ENCODE measurements at regions not wholly inside any gene's neighbourhood (a gene's known extent, or its start where the extent isn't known, plus 50 kb on each side); places are given as distances from the start of the nearest gene placed in this dataset.

DNA sequence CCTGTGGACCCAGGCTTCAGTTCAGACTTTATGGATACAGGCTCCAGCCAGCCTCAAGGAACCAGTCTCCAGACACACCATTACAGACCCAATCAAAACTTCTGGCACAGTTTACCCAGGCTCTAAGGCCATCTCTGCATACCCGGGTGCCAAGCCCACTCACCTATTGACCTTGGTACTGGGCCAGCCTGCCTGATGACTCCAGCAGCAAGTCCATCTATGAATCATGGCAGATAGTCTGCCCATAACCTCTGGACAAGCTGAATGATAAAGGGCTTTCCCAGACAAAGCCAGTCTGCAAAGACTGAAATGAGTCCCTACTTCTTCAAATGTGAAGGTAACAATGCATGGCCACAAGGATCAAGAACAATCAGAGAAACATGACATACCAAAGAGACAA is 1327.1 kb upstream of the C9orf72 start:
- intact Hi-C loops (cut with micrococcal nuclease) = no loop called here

DNA sequence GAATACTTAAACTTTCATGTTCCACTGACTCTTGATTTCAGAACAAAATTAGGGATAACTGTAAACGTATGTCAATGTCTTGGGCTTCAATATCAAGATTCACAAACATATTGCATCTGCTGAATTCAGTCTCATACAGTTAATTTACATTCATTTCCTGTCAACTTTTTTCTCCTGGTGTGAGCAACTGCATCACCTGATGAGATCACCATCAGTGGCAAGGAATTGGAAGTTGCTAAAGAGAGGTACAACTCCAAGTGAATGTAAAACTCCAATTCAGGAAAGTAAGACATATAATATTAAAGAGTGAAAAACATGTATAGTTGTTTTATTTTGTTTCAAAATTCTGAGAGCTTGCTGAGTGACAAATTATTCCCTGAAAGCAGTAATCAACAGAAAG is 1336.2 kb upstream of the C9orf72 start:
- intact Hi-C loops (cut with micrococcal nuclease) = no loop called here

DNA sequence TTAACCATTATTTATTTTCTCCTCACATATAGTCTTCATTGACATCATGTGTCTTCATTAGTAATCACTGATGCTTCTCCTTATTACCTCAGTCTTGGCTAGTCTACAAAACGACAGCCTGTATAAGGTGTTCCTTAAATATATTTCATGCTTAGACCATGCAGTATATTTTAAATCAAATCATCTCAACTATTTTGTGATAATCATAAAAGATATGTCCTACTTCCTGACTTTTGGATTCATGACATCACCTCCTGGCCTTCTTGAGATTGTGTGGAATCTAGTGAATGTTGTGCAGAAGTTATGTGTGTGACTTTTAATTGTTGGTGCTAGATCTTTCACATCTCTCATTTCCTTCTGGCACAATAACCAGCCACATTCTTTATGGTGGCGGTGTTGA is 1339.3 kb upstream of the C9orf72 start:
- intact Hi-C loops (cut with micrococcal nuclease) = no loop called here

DNA sequence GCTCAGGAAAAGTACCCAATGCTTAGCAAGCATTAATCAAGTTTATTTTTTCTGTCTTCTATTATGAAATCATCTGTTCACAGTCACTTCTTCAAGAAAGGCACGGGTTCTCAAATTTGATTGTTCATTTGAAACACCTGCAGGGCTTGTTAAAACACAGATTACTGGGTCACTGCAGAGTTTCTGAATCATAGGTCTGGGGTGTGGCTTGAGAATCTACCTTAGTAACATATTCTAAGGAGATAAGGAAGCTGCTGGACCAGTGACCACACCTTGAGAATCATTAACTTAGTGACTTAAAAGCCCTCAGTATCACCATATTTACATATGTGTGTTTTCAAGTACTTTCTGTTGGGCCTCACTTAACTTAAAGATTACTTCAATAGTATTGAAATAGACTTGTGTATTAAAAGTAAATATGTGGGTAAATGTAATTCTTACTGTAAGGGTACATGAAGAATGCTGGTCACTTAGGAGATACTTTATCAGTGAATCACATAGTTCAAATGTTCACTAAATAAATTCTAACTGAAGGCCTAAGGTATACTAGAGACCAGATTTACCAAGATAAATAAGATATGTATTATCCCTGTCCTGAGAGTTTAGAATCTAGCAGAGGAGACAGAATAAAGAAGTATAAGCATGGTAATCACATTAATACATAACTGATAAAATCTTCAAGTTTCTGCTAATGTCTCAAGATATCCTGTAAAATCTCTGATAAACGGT is 1342.1 kb upstream of the C9orf72 start:
- intact Hi-C loops (cut with micrococcal nuclease) = no loop called here

DNA sequence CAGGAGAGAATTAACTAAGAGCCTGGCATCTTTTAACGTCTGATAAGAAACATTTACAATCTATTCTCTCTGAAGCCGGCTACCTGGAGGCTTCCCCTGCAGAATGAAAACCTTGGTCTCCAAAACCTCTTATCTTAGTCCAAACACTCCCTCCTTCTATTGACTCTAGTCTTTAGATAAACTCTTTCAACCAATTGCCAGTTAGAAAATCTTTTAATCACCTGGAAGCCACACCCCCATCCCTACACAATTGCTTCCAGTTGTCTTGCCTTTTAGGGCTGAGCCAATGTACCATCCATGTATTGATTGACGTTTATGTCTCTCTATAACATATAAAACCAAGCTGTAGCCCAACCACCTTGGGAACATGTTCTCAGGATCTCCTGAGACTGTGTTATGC is 1343.1 kb upstream of the C9orf72 start:
- intact Hi-C loops (cut with micrococcal nuclease) = no loop called here

DNA sequence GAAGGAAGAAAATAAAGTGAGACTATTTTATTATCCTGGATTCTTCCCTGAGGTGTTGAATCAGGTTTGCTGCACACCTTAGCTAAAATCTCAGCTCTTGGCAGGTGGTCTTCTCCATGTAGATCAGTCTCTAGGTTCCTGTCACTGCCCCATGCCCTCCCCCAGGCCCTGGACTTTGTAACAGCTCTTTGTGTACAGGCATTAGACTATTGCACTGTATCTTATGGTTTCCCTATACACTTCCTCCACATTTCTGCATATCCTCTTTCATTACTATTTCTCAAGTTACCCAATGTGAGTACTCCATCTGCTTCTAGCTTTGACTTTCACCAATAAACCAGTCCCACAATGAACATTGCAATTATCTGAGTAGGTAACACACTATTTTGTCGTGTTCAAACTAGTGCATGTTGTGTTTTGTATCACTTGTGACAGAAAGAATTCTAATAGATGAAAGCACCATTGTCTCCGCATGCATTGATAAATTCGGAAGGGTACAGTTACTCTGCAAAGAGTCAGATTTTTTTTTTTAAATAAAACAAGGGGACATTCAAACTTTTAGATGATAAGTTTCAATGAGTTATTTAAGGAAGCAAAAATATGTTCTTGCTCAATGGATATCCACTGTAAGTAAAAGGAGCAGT is 1348.7 kb upstream of the C9orf72 start:
- intact Hi-C loops (cut with micrococcal nuclease) = no loop called here

DNA sequence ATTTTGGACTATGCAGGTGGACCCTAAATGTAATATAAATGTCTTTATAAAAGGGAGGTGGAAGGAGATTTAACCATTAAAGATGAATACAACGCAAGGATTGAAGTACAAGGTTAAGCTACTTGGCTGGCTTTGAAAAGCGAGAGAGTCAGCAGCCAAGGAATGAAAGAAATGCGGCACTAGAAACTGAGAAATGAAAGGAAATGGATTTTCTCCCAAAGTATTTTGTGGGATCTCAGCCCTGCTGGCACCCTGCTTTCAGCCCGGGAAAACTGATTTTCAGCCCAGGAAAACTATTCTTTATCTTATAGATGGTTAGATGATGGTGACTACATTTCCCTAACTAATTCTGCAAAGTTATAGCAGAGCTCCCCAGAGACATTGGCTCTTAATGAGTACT is 1349.6 kb upstream of the C9orf72 start:
- intact Hi-C loops (cut with micrococcal nuclease) = no loop called here

DNA sequence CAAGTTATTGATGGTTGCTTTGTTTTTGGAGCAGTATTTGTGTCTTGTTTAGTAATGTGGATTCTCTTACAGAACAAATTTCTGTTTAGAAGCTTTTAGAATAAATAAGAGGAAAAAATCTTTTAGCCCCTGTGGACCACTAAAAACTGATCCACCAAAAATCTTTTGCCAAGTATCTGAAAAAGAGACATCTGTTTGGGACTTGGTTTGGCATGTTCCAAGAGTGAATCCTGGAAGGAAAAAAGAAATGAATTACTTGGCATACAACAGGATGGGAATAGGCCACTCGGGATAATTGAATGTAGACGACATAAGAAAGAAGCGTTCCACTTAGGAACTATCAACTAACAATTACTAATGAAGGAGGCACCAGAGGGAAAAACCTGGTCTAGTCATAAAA is 1350.1 kb upstream of the C9orf72 start:
- intact Hi-C loops (cut with micrococcal nuclease) = no loop called here

DNA sequence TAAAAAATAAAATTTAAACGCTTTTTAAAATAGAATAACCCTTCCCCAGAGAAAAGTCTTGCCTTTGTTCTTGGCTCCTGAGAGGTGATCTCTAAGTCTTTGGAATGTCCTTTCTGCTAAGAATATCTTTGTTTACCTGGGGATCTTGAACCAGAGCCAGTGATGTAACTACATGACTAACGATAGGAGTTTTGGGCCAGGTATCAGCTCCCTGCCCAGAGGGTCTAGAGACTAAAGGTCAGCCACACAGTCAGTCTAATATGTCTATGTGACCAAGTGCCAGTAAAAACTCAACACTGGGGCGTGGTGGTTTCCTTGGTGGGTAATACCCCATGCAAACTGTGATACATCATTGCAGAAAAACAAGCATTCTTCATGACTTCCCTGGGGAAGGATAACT is 1351.9 kb upstream of the C9orf72 start:
- intact Hi-C loops (cut with micrococcal nuclease) = no loop called here

DNA sequence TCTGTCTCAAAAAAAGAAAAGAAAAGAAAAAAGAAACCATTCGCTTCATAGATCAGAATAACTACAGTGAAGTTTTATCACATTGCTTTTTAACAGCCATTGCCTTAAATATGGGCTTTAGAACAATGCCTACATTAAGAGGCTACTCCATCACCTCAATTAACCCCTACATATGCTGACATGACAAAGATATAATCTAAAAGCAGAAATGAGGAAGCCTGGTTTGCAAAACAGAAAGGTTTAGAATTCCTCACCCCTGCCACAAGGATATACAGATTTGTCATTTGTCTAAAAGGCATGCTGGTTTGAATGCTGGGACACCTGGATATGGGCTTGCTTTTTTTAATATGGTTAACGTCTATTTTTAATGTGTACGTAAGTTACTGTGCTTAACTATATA is 1353.0 kb upstream of the C9orf72 start:
- intact Hi-C loops (cut with micrococcal nuclease) = no loop called here

DNA sequence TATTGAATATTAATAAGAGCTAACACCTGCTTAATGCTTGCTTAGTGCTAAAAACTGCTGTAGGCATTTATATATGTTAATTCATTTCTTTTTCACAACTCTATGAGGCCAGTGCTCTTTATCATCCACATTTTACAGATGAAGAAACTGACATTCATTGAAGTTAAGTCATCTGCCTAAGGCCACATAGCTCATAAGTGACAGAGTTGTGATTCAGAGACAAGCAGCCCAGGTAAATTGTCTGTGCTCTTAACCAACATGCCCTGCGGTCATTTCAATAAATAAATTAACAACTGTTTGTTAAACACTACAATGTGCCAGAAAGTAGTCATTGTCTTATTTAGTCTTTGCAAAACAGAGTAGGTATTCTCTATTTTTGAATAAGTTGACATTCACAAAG is 1354.4 kb upstream of the C9orf72 start:
- intact Hi-C loops (cut with micrococcal nuclease) = no loop called here

DNA sequence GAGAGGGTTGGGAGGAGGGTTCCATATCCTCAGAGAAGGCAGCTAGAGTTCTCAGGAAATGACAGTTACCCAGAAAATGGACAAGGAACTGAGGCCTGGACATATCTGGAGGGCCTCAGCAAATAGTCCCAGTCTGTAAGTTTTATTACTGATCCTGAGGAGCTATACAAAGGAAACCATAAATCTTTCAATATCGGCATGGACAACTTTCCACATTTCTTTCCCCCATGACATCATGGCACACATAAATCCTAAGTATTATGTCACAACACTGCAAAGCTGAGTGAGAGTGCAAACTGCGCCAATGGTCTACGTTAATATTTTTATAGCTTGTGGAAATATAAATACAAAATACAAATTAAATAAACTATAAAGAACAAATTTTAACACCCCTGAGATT is 1356.2 kb upstream of the C9orf72 start:
- intact Hi-C loops (cut with micrococcal nuclease) = no loop called here

DNA sequence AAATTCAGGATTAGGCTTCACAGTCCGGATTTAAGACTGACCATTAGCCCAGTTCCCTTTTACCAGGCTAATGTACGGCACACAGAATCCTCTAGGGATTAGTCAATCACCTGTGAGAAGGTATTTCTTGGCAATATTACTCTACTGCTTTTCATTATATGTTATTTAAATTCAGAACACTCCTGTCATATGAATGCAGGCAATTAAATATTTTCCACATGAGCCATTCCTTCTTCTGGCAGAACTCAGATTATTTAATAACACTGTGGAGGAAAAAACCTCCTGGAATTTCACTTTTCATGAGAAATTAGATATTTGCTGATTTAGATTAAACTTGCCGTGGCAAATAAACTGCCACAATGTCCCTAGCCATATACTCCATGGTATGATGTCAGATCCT is 1357.5 kb upstream of the C9orf72 start:
- intact Hi-C loops (cut with micrococcal nuclease) = no loop called here

DNA sequence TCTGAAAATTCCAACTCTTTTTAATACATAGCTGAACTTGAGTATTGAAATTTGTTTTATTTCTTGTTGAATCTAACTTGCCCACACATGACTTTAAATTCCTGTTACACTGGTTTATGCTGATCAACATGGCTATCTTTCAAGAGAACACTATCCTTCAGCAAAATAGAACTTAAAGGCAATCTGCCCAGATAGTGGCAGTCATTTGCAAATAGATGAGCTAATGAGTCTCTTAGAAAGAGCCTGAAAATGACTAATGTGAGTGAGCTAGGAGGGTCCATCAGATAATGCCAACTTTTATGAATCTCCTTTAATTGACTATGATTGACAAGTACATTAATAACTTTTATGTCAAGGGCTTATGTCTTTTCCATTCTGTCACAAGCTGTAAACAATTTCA is 1360.8 kb upstream of the C9orf72 start:
- intact Hi-C loops (cut with micrococcal nuclease) = no loop called here

DNA sequence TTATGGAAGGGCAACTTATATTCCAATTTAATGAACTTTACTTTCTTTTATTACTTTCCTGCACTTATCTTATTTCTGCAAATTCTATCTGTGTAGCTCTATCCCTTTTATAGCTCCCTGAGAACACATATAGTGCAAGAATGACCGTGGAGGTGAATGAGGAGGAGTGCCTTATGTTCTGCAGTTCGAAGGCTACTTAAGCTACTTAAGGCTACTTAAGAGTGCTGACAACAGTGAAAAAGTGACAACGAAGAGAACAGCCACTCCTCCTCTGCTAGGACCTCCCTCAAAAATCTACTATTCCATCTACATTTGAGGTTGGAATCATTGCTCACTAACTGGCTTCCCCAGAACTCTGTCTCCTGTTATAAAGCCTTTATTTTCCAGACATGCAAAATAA is 1365.7 kb upstream of the C9orf72 start:
- intact Hi-C loops (cut with micrococcal nuclease) = no loop called here

DNA sequence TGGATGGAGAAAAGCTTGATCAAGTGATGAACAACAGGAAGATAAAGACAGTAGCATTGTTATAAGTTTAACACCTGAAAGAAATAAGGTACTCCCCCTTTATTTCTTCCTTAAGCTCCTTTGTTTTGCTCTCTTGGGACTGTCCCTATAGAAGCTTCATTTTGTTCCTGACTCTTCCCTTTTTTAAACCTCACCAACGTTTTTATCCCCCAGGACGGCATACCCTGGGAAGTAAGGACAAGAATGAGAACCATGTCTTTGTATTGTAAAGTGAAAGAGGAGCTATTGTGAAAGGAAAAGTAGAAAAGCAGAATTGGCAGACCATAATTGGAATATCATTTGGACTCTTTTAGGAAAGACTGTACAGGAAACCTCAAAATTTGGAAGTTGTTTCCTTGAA is 1368.6 kb upstream of the C9orf72 start:
- intact Hi-C loops (cut with micrococcal nuclease) = no loop called here

DNA sequence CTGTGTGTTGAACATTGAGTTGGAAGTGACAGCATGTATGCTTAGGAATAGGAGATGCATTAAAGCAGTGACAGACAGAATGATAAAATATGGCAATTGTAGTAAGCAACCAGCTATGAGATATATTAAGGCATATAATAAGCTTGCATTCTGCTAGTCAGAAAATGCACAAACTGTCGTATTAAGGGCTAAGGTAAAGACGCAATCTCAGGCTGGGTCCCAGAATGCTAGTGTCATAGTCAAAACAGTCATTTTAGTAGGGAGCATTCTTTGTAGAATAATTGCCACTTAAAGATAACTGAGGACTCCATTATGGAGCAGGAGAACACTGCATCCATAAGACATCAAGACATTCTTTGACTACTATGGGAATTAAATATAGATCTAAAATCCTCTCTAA is 1369.7 kb upstream of the C9orf72 start:
- intact Hi-C loops (cut with micrococcal nuclease) = no loop called here

DNA sequence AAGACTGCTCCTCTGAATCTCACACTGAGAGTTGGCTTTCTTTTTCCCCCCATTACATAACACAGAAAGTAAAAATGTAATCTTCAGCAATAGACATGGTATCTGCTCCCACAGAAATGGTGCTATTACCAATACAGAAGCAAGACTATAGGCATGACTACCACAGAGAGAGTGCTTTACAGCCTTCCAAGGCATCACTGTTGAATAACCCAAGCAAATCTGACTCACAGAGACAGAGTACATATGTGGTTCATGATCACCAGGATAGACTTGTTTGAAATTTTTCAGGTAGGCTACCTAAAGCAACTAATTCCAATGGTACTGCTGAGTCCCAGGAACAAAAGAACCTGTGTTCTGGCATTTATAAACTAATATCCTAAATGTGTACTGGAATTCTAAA is 1373.4 kb upstream of the C9orf72 start:
- intact Hi-C loops (cut with micrococcal nuclease) = no loop called here

DNA sequence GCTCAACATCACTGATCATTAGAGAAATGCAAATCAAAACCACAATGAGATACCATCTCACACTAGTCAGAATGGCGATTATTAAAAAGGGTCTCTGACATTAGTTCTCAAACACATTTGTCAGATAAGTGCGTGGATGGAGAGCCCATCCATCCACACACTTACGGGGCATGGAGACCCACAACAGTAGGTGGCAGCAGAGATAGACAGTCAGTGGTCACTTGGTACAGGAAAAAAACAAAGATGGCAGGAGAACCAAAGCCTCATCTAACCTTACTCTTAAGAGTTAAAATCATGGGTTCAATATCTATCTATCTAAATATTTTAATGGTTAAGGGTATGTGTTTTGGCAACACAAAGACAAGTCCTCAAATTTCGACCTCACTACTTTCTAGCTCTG is 1378.7 kb upstream of the C9orf72 start:
- intact Hi-C loops (cut with micrococcal nuclease) = no loop called here

DNA sequence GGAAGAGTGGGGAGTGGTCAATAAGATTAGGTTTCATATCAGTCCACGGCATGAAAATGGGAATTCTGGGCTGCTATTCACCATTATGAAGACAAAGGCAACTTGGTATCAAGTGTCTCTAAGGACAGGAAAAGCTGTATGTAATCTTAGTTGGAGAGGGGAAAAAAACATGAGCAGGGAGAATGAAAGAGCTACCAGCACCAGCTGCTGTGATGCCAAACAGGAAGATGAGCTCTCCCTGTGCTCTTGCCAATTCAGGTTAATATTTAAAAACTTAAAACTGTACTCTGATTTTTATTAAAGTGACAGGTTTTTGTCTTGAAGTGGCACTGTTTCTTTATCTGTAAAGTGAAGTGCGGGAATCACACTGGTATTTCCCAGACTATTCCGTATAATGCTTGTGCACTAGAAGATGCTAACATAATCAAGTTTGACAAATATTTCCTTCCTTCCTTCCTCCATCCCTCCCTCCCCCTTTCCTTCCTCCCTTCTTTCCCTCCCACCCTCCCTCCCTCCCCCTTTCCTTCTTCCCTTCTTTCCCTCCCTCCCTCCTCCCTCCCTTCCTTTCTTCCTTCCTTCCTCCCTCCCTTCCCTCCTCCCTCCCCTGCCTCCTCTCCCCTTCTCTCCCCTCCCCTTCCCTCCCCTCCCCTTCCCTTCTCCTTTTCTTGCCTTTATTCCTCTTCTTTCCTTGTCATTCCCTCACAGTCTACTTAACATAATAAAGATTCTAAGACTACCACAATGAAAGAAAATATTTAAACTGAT is 1383.0 kb upstream of the C9orf72 start:
- intact Hi-C loops (cut with micrococcal nuclease) = no loop called here

DNA sequence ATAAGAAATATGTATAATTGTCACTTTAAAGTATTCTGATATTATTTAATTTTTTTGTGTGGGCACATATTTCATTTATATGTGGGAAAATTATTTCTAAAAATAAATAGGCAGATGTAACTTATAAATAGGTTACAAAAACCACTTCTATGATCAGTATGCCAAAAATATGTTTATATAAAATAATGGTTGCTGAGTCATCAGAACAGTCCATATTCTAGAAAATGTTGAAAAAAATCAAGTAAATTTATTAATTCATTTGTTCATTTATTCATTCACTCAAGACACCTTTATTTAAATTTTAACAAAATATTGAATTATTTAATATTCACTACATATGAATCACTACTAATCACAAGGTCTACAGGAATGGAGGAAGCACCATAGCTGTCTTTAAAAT is 1387.3 kb upstream of the C9orf72 start:
- intact Hi-C loops (cut with micrococcal nuclease) = no loop called here

DNA sequence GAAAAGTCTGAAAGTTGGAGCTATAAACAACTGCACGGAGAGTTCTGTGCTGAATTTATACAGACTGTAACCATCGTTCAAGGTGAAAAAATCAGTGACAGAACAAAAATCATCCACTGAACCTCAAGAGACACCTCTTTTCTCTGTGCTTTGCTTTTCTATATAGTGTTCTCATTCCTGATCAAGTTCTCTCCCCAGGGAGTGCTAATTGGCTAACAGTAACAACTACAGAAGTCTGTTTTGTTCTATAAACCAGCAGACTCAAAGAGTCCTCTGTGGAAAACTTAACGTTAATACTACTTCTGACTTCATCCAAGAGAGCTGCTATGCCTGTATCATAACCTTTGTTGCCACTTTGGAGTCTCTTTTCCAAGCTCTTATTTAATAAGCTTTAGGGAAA is 1388.3 kb upstream of the C9orf72 start:
- intact Hi-C loops (cut with micrococcal nuclease) = no loop called here

DNA sequence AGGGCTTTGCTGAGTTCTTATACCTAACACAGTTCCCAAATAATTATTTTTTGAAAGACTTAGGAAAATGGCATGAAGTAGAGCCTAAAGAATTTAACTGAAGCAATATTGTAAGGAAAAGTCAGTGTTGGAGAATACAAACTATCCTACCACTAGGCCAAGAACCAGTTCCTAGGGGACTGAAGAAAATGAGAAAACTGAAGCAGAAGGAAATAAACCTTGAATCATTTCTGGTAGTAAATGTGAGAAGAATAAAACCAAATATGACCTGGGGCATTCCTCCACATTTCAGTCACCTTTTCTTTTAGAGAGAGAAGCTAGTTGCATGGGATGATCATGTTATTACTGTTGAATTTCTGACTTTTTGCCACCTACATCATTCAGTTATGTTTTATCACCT is 1393.9 kb upstream of the C9orf72 start:
- intact Hi-C loops (cut with micrococcal nuclease) = no loop called here
